K562 (cell line): ENCODE measurements at regions not wholly inside any gene's neighbourhood (a gene's known extent, or its start where the extent isn't known, plus 50 kb on each side); places are given as distances from the start of the nearest gene placed in this dataset.

Experiments used
- ATAC-seq: fragments of 200-7000 bp; cut with Tn5 transposase; 3 replicates; pipeline ENCODE4 v1.9.1; 2020; ENCODE audit warnings: moderate library complexity
- BruUV-seq: library from RNA; stranded (reverse); fragments of 400-500 nt; replicated peaks from 2 replicates; lab custom pipeline; 2021; lab: Mats Ljungman, UMichigan
- CTCF ChIA-PET: fragments of 300-600 bp; formaldehyde crosslinking; extraction: SDS; loops from one replicate; lab custom pipeline; 2021; ENCODE audit warnings: low intra/inter-chr PET ratio; lab: Yijun Ruan, JAX
- POLR2A ChIA-PET: fragments of 300-600, 350-650 bp; sonication (Branson Sonifier 250); formaldehyde crosslinking; extraction: SDS; loops from one replicate; lab custom pipeline; 2021; ENCODE audit warnings: antibody characterized with exemption, inconsistent platforms; lab: Yijun Ruan, JAX
- DNase-seq, 4 experiments: peaks; one replicate each; pipeline versions ENCODE4 v3.0.0 to v3.0.0-alpha.2; 2011 to 2018; ENCODE audit warnings: low spot score in 3 of 4, mixed read lengths in 3 of 4; ENCODE audit errors: extremely low read depth in 1 of 4
- FAIRE-seq: peaks from 2 replicates; lab custom pipeline; 2011; peaks lifted over from hg19 to GRCh38; lab: Jason Lieb, UNC
- H2AFZ ChIP-seq: 2 replicates; pipeline ENCODE4 v1.6.0; 2011; ENCODE audit warnings: low read depth, low read length, control low read depth, inconsistent platforms
- H3K27ac ChIP-seq: fragments of 200-600 bp; 3 replicates; pipeline ENCODE4 v1.8.0; 2011; ENCODE audit warnings: low read depth, mild to moderate bottlenecking, control low read depth, inconsistent platforms, low read length, moderate library complexity, mixed read lengths; ENCODE audit errors: extremely low read depth
- H3K27me3 ChIP-seq, 2 experiments: fragments of 300-600 bp in 1 of 2; 2 replicates in 1 of 2; 3 replicates in 1 of 2; pipeline versions ENCODE4 v1.6.0 to v1.8.0; 2011; ENCODE audit warnings: inconsistent platforms in 2 of 2, low read length in 2 of 2, mild to moderate bottlenecking in 1 of 2, mixed read lengths in 1 of 2, moderate library complexity in 1 of 2; ENCODE audit not compliant: control insufficient read depth in 2 of 2, insufficient read depth in 2 of 2
- H3K36me3 ChIP-seq: fragments of 300-600 bp; 3 replicates; pipeline ENCODE4 v1.8.0; 2011; ENCODE audit warnings: mild to moderate bottlenecking, low read length, inconsistent platforms; ENCODE audit not compliant: control insufficient read depth, insufficient read depth
- H3K4me1 ChIP-seq, 2 experiments: fragments of 200-600 bp in 1 of 2; replicated peaks in 1 of 2; 2 replicates in 1 of 2; 3 replicates in 1 of 2; pipeline versions ENCODE4 v1.5.1 to v1.8.0; 2011; ENCODE audit warnings: inconsistent platforms in 2 of 2, low read length in 2 of 2, mild to moderate bottlenecking in 1 of 2, mixed read lengths in 1 of 2, moderate library complexity in 1 of 2; ENCODE audit not compliant: control insufficient read depth in 2 of 2, insufficient read depth in 2 of 2
- H3K4me2 ChIP-seq: 2 replicates; pipeline ENCODE4 v1.6.1; 2011; ENCODE audit warnings: low read length, control low read depth, inconsistent platforms, mixed read lengths; ENCODE audit not compliant: insufficient read depth
- H3K4me3 ChIP-seq: fragments of 200-600 bp; sonication (generic), shearing (Covaris generic); 2 replicates; pipeline ENCODE4 v1.5.1; 2016; ENCODE audit warnings: control low read depth, inconsistent platforms
- H3K79me2 ChIP-seq: fragments of 200-600 bp; 3 replicates; pipeline ENCODE4 v1.8.0; 2011; ENCODE audit warnings: low read length, inconsistent platforms; ENCODE audit not compliant: control insufficient read depth, insufficient read depth
- H3K9ac ChIP-seq, 2 experiments: 2 replicates each; pipeline versions ENCODE4 v1.6.0 to v1.6.1; 2011; ENCODE audit warnings: low read depth in 2 of 2, low read length in 2 of 2, control low read depth in 1 of 2, inconsistent platforms in 1 of 2, mild to moderate bottlenecking in 1 of 2, mixed read lengths in 1 of 2; ENCODE audit not compliant: insufficient read depth in 1 of 2
- H3K9me1 ChIP-seq: one replicate; pipeline ENCODE4 v1.6.0; 2011; ENCODE audit warnings: inconsistent platforms, mild to moderate bottlenecking, low read length, moderate library complexity; ENCODE audit not compliant: control insufficient read depth, insufficient read depth
- H3K9me3 ChIP-seq: replicated peaks from 2 replicates; pipeline ENCODE4 v1.5.1; 2011; ENCODE audit warnings: low read depth, low read length, inconsistent platforms; ENCODE audit not compliant: control insufficient read depth, insufficient read depth
- H4K20me1 ChIP-seq: replicated peaks from 2 replicates; pipeline ENCODE4 v1.6.1; 2011; ENCODE audit warnings: low read length, inconsistent platforms, mixed read lengths; ENCODE audit not compliant: control insufficient read depth, insufficient read depth
- DDX20 ChIP-seq: fragments of 450-650 bp; IDR thresholded peaks from 2 replicates; pipeline ENCODE4 v1.6.1; 2016; ENCODE audit warnings: missing genetic modification characterization, low read depth, mild to moderate bottlenecking, missing compliant biosample characterization, moderate library complexity
- FOSL1 ChIP-seq: fragments of 200-800 bp; sonication (Bioruptor generic); conservative IDR thresholded peaks from 2 replicates; pipeline ENCODE4 v1.6.1; 2016; ENCODE audit warnings: missing genetic modification characterization, missing compliant biosample characterization
- GATAD2B ChIP-seq: fragments of 450-650 bp; IDR thresholded peaks from 2 replicates; pipeline ENCODE4 v1.6.1; 2017; ENCODE audit warnings: mild to moderate bottlenecking, borderline replicate concordance
- HNRNPK ChIP-seq: fragments of 200-400 bp; formaldehyde crosslinking; IDR thresholded peaks from one replicate; pipeline ENCODE4 v1.6.1; 2018; ENCODE audit warnings: mild to moderate bottlenecking, low read depth, low read length; ENCODE audit not compliant: poor library complexity, severe bottlenecking
- TAF1 ChIP-seq: IDR thresholded peaks from 2 replicates; pipeline ENCODE4 v1.6.1; 2011; ENCODE audit warnings: mild to moderate bottlenecking, low read length, moderate library complexity; ENCODE audit not compliant: insufficient read depth, control insufficient read depth, severe bottlenecking; ENCODE audit errors: extremely low read depth
- TAL1 ChIP-seq: fragments of 450-650 bp; IDR thresholded peaks from 2 replicates; pipeline ENCODE4 v1.6.1; 2016; ENCODE audit warnings: mild to moderate bottlenecking
- TEAD1 ChIP-seq, 2 experiments: fragments of 450-650 bp in 1 of 2; sonication (generic) in 1 of 2; formaldehyde crosslinking; IDR thresholded peaks; 2 replicates each; pipeline versions ENCODE4 v1.4.0 to v1.8.0; 2020 to 2022; ENCODE audit warnings: mild to moderate bottlenecking in 2 of 2, missing genetic modification reagents in 1 of 2
- YBX1 ChIP-seq: fragments of 450-650 bp; IDR thresholded peaks from 2 replicates; pipeline ENCODE4 v1.7.1; 2016; ENCODE audit warnings: mild to moderate bottlenecking
- ZNF445 ChIP-seq: fragments of 250-450 bp; sonication (Bioruptor Pico); IDR thresholded peaks from 2 replicates; pipeline ENCODE4 v1.4.0; 2020; ENCODE audit warnings: low read depth, mild to moderate bottlenecking, moderate library complexity
- WGBS: fragments of 100-300 bp; shearing (Covaris generic); methylation state at CpG from one replicate; pipeline ENCODE4 v1.1.6; 2016; ENCODE audit warnings: low coverage, mixed read lengths; ENCODE audit not compliant: insufficient coverage; ENCODE audit errors: missing lambda C conversion rate; 5-methylcytosine and 5-hydroxymethylcytosine counted together
- in situ Hi-C: fragments of 300-500 bp; cut with MboI; formaldehyde crosslinking; loops from 4 replicates; pipeline ENCODE4 v1.15.0; 2018; ENCODE audit warnings: inconsistent platforms, mixed read lengths
- intact Hi-C: fragments of 100-400 bp; cut with micrococcal nuclease; formaldehyde crosslinking; loops from 2 replicates; pipeline ENCODE4 v1.14.2; 2022
- TF ChIP-seq, protein P1 (sequence below): fragments of 250-450 bp; sonication (Bioruptor Pico); IDR thresholded peaks from 2 replicates; pipeline ENCODE4 v1.5.0; 2021; ENCODE audit warnings: mild to moderate bottlenecking, borderline replicate concordance
- TF ChIP-seq, protein P2 (sequence below): sonication (generic); formaldehyde crosslinking; IDR thresholded peaks from 2 replicates; pipeline ENCODE4 v1.8.0; 2022; ENCODE audit warnings: mild to moderate bottlenecking, missing genetic modification reagents
- TF ChIP-seq, protein P3 (sequence below): fragments of 250-450 bp; sonication (Bioruptor Pico); IDR thresholded peaks from 2 replicates; pipeline ENCODE4 v1.8.0; 2022; ENCODE audit warnings: inconsistent platforms, mild to moderate bottlenecking, moderate library complexity, borderline replicate concordance
- TF ChIP-seq, protein P4 (sequence below): fragments of 250-450 bp; sonication (Bioruptor Pico); IDR thresholded peaks from 2 replicates; pipeline ENCODE4 v1.6.1; 2021; ENCODE audit warnings: mild to moderate bottlenecking

DNA sequence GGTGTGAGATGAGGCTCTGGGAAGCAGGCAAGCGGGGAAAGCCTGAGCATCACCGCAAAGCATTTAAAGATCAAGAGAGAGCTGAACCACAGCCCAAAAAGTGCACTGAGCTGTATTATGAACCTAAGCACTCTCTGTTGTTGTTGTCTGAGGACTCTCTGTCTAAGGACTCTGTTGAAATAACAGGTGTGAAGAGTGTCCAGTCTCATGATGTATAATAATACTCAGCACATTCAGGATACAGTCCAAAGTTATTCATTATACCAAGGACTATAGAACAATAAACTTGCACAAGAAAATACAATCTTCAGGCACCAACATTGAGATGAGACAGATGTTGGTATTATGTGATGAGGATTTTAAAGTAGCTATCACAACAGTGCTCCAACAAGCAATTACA lies 71.8 kb upstream of the CTSV start:
- Histone ChIP-seq H3K27me3 (peaks cover 2 to 17% of the 10 kb centered on the region in 2 experiments; a peak in 2 of 5 replicates), H3K27ac (no peak overlapping the region), H3K4me3 (no peak overlapping the region), H3K9ac (no peak overlapping the region), H2AFZ (no peak overlapping the region), H3K9me1 (no peaks in the 10 kb centered on the region), H3K4me2 (no peak overlapping the region), H3K36me3 (no peaks in the 10 kb centered on the region), H4K20me1 (no peaks in the 10 kb centered on the region), H3K4me1 (no peaks in the 10 kb centered on the region), H3K9me3 (no peaks in the 10 kb centered on the region), H3K79me2 (no peaks in the 10 kb centered on the region)
- FAIRE-seq (no peak), DNase-seq (no peak), ATAC-seq (no peak)
- intact Hi-C loops = no loop called here
- no TSS peak for BruUV-seq
- POLR2A ChIA-PET = no interaction called here
- WGBS = 49% methylated on average over 2 of the region's 2 CpGs
- CTCF ChIA-PET = no interaction called here
- no peak for TF ChIP-seq TAL1
- TF ChIP-seq, protein P1, sequence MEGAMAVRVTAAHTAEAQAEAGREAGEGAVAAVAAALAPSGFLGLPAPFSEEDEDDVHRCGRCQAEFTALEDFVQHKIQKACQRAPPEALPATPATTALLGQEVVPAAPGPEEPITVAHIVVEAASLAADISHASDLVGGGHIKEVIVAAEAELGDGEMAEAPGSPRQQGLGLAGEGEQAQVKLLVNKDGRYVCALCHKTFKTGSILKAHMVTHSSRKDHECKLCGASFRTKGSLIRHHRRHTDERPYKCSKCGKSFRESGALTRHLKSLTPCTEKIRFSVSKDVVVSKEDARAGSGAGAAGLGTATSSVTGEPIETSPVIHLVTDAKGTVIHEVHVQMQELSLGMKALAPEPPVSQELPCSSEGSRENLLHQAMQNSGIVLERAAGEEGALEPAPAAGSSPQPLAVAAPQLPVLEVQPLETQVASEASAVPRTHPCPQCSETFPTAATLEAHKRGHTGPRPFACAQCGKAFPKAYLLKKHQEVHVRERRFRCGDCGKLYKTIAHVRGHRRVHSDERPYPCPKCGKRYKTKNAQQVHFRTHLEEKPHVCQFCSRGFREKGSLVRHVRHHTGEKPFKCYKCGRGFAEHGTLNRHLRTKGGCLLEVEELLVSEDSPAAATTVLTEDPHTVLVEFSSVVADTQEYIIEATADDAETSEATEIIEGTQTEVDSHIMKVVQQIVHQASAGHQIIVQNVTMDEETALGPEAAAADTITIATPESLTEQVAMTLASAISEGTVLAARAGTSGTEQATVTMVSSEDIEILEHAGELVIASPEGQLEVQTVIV = no peak
- no peak for TF ChIP-seq YBX1
- no peak for TF ChIP-seq FOSL1 (tag)
- TF ChIP-seq, protein P2, sequence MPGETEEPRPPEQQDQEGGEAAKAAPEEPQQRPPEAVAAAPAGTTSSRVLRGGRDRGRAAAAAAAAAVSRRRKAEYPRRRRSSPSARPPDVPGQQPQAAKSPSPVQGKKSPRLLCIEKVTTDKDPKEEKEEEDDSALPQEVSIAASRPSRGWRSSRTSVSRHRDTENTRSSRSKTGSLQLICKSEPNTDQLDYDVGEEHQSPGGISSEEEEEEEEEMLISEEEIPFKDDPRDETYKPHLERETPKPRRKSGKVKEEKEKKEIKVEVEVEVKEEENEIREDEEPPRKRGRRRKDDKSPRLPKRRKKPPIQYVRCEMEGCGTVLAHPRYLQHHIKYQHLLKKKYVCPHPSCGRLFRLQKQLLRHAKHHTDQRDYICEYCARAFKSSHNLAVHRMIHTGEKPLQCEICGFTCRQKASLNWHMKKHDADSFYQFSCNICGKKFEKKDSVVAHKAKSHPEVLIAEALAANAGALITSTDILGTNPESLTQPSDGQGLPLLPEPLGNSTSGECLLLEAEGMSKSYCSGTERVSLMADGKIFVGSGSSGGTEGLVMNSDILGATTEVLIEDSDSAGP (CRISPR knock-in tag) = no peak
- TF ChIP-seq, protein P3, sequence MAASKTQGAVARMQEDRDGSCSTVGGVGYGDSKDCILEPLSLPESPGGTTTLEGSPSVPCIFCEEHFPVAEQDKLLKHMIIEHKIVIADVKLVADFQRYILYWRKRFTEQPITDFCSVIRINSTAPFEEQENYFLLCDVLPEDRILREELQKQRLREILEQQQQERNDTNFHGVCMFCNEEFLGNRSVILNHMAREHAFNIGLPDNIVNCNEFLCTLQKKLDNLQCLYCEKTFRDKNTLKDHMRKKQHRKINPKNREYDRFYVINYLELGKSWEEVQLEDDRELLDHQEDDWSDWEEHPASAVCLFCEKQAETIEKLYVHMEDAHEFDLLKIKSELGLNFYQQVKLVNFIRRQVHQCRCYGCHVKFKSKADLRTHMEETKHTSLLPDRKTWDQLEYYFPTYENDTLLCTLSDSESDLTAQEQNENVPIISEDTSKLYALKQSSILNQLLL (CRISPR knock-in tag) = no peak
- no peak for TF ChIP-seq GATAD2B
- TF ChIP-seq, protein P4, sequence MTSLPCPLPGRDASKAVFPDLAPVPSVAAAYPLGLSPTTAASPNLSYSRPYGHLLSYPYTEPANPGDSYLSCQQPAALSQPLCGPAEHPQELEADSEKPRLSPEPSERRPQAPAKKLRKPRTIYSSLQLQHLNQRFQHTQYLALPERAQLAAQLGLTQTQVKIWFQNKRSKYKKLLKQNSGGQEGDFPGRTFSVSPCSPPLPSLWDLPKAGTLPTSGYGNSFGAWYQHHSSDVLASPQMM (CRISPR knock-in tag) = no peak
- no peak for TF ChIP-seq ZNF445 (CRISPR knock-in tag)
- no peak for TF ChIP-seq TAF1
- TF ChIP-seq TEAD1 (CRISPR knock-in tag; IDR thresholded peaks at IDR 0.05) = no peak
- TF ChIP-seq DDX20 (tag) = no peak
- TF ChIP-seq HNRNPK = no peak
- in situ Hi-C loops = loop anchor here (10.0 kb wide), 1 partner anchor 236 kb away; no protein-coding TSS in a partner anchor
